ENCODE measurements at regions not wholly inside any gene's neighbourhood (a gene's known extent, or its start where the extent isn't known, plus 50 kb on each side); places are given as distances from the start of the nearest gene placed in this dataset.

DNA sequence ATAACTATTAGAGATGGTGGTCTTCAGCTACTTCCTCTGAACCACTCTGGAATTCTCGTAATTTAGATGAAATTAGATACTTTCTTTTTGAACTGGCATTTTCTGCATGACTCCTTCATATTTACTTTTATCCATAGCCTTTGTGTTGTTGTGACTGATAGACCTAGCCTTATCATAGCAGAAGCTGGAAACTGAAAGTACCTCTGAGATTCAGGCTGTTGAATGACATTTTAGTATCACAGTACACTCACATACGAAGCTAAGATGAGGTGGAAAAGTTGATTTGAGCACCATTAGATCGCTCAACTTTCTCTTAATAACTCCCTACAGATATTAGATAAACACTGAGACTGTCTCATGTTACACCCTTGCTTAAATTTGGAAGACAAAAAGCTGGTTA lies 525.1 kb upstream of the FBXO33 start:
- no peak for DNase-seq
- Histone ChIP-seq H3K27ac (ENCODE audit: low read depth in 2 of 2, low read length in 1 of 2) (no peak overlapping the region), H4K20me1 (ENCODE audit: insufficient read depth) (no peaks in the 10 kb centered on the region), H3K9ac (no peak overlapping the region), H3K36me3 (replicated peaks in 1 of 2; ENCODE audit: control insufficient read depth in 1 of 2, insufficient read depth in 2 of 2, low read length in 1 of 2) (no peaks in the 10 kb centered on the region), H2AFZ (ENCODE audit: low read depth) (no peak overlapping the region), H3F3A (replicated peaks; ENCODE audit: insufficient read depth) (no peaks in the 10 kb centered on the region), H3K9me2 (no peaks in the 10 kb centered on the region), H3K9me3 (no peaks in the 10 kb centered on the region), H3K4me3 (ENCODE audit: low read depth in 2 of 2, low read length in 1 of 2) (no peak overlapping the region), H3K4me1 (ENCODE audit: control insufficient read depth in 1 of 2, insufficient read depth in 2 of 2, low read depth in 1 of 2, low read length in 1 of 2) (no peaks in the 10 kb centered on the region), H3K27me3 (ENCODE audit: insufficient read depth) (no peaks in the 10 kb centered on the region), H3K79me2 (ENCODE audit: insufficient read depth) (no peaks in the 10 kb centered on the region), H3K4me2 (no peak overlapping the region)
- WGBS (ENCODE audit: low lambda C conversion rate), result 0% methylated on average over 3 of the region's 3 CpGs
- POLR2A ChIA-PET, result no interaction called here
- TF ChIP-seq, protein P1, sequence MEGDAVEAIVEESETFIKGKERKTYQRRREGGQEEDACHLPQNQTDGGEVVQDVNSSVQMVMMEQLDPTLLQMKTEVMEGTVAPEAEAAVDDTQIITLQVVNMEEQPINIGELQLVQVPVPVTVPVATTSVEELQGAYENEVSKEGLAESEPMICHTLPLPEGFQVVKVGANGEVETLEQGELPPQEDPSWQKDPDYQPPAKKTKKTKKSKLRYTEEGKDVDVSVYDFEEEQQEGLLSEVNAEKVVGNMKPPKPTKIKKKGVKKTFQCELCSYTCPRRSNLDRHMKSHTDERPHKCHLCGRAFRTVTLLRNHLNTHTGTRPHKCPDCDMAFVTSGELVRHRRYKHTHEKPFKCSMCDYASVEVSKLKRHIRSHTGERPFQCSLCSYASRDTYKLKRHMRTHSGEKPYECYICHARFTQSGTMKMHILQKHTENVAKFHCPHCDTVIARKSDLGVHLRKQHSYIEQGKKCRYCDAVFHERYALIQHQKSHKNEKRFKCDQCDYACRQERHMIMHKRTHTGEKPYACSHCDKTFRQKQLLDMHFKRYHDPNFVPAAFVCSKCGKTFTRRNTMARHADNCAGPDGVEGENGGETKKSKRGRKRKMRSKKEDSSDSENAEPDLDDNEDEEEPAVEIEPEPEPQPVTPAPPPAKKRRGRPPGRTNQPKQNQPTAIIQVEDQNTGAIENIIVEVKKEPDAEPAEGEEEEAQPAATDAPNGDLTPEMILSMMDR (IDR thresholded peaks at IDR 0.05), result no peak
- TF ChIP-seq RAD21 (IDR thresholded peaks at IDR 0.05; ENCODE audit: low read length) (no peak), FOXM1 (IDR thresholded peaks at IDR 0.05; ENCODE audit: low read depth) (no peak), YY1 (IDR thresholded peaks at IDR 0.05; ENCODE audit: low read depth) (no peak), SMC3 (IDR thresholded peaks at IDR 0.05; ENCODE audit: low read depth, low read length) (no peak), RXRA (IDR thresholded peaks at IDR 0.05; ENCODE audit: borderline replicate concordance, low read depth) (no peak)
- CTCF ChIA-PET, result no interaction called here

DNA sequence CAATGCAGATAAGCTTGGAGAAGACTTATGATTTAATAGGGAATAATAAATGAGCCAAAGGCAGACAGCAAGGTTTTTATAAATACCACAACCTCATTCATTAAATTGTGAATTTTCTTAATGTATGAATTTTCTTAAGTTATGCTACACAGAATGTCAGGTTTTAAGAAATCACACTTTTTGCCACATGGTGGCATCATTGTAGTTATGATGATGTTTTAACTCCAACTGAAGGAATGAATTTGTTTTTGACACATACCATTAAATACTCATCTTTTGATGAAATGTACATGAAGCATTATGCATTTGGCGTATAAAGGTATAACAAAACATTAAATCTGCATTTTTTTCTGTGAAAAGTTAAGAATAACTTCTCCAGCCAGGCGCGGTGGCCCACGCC lies 524.1 kb upstream of the FBXO33 start:
- Histone ChIP-seq H3K27me3 (ENCODE audit: insufficient read depth) (no peaks in the 10 kb centered on the region), H3K4me3 (ENCODE audit: low read depth in 2 of 2, low read length in 1 of 2) (no peak overlapping the region), H3K36me3 (replicated peaks in 1 of 2; ENCODE audit: control insufficient read depth in 1 of 2, insufficient read depth in 2 of 2, low read length in 1 of 2) (no peaks in the 10 kb centered on the region), H3K79me2 (ENCODE audit: insufficient read depth) (no peaks in the 10 kb centered on the region), H2AFZ (ENCODE audit: low read depth) (no peak overlapping the region), H3K27ac (ENCODE audit: low read depth in 2 of 2, low read length in 1 of 2) (no peak overlapping the region), H3K9me2 (no peaks in the 10 kb centered on the region), H3F3A (replicated peaks; ENCODE audit: insufficient read depth) (no peaks in the 10 kb centered on the region), H4K20me1 (ENCODE audit: insufficient read depth) (no peaks in the 10 kb centered on the region), H3K9ac (no peak overlapping the region), H3K9me3 (no peaks in the 10 kb centered on the region), H3K4me1 (ENCODE audit: control insufficient read depth in 1 of 2, insufficient read depth in 2 of 2, low read depth in 1 of 2, low read length in 1 of 2) (no peaks in the 10 kb centered on the region), H3K4me2 (no peak overlapping the region)
- WGBS (ENCODE audit: low lambda C conversion rate), result 49% methylated on average over 4 of the region's 4 CpGs
- ChIA-PET POLR2A (no interaction called here), CTCF (no interaction called here)
- no peak for DNase-seq
- TF ChIP-seq RFX5 (IDR thresholded peaks at IDR 0.05; ENCODE audit: low read length) (no peak), FOXM1 (IDR thresholded peaks at IDR 0.05; ENCODE audit: low read depth) (no peak), CHD2 (IDR thresholded peaks at IDR 0.05; ENCODE audit: low read length, partially characterized antibody) (no peak), MXI1 (IDR thresholded peaks at IDR 0.05; ENCODE audit: low read depth, low read length) (no peak), FOSL2 (IDR thresholded peaks at IDR 0.05; ENCODE audit: borderline replicate concordance, low read depth) (no peak), SMC3 (IDR thresholded peaks at IDR 0.05; ENCODE audit: low read depth, low read length) (no peak), NRF1 (IDR thresholded peaks at IDR 0.05; ENCODE audit: low read depth, low read length) (no peak), YY1 (IDR thresholded peaks at IDR 0.05; ENCODE audit: low read depth) (no peak), TCF12 (IDR thresholded peaks at IDR 0.05) (no peak), FOXJ3 (CRISPR knock-in tag; IDR thresholded peaks at IDR 0.05) (no peak), GATA2 (CRISPR knock-in tag; IDR thresholded peaks at IDR 0.05) (no peak), ELF1 (IDR thresholded peaks at IDR 0.05) (no peak), MEF2A (IDR thresholded peaks at IDR 0.05; ENCODE audit: borderline replicate concordance, low read depth) (no peak), TAF1 (IDR thresholded peaks at IDR 0.05; ENCODE audit: borderline replicate concordance, low read depth, low read length) (no peak)
- TF ChIP-seq, protein P1 (IDR thresholded peaks at IDR 0.05), result no peak
- TF ChIP-seq, protein P2, sequence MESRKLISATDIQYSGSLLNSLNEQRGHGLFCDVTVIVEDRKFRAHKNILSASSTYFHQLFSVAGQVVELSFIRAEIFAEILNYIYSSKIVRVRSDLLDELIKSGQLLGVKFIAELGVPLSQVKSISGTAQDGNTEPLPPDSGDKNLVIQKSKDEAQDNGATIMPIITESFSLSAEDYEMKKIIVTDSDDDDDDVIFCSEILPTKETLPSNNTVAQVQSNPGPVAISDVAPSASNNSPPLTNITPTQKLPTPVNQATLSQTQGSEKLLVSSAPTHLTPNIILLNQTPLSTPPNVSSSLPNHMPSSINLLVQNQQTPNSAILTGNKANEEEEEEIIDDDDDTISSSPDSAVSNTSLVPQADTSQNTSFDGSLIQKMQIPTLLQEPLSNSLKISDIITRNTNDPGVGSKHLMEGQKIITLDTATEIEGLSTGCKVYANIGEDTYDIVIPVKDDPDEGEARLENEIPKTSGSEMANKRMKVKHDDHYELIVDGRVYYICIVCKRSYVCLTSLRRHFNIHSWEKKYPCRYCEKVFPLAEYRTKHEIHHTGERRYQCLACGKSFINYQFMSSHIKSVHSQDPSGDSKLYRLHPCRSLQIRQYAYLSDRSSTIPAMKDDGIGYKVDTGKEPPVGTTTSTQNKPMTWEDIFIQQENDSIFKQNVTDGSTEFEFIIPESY (IDR thresholded peaks at IDR 0.05; ENCODE audit: borderline replicate concordance, low read depth), result no peak
- TF ChIP-seq, protein P3, sequence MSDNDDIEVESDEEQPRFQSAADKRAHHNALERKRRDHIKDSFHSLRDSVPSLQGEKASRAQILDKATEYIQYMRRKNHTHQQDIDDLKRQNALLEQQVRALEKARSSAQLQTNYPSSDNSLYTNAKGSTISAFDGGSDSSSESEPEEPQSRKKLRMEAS (IDR thresholded peaks at IDR 0.05; ENCODE audit: low read depth), result no peak
- TF ChIP-seq, protein P4, sequence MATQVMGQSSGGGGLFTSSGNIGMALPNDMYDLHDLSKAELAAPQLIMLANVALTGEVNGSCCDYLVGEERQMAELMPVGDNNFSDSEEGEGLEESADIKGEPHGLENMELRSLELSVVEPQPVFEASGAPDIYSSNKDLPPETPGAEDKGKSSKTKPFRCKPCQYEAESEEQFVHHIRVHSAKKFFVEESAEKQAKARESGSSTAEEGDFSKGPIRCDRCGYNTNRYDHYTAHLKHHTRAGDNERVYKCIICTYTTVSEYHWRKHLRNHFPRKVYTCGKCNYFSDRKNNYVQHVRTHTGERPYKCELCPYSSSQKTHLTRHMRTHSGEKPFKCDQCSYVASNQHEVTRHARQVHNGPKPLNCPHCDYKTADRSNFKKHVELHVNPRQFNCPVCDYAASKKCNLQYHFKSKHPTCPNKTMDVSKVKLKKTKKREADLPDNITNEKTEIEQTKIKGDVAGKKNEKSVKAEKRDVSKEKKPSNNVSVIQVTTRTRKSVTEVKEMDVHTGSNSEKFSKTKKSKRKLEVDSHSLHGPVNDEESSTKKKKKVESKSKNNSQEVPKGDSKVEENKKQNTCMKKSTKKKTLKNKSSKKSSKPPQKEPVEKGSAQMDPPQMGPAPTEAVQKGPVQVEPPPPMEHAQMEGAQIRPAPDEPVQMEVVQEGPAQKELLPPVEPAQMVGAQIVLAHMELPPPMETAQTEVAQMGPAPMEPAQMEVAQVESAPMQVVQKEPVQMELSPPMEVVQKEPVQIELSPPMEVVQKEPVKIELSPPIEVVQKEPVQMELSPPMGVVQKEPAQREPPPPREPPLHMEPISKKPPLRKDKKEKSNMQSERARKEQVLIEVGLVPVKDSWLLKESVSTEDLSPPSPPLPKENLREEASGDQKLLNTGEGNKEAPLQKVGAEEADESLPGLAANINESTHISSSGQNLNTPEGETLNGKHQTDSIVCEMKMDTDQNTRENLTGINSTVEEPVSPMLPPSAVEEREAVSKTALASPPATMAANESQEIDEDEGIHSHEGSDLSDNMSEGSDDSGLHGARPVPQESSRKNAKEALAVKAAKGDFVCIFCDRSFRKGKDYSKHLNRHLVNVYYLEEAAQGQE (IDR thresholded peaks at IDR 0.05; ENCODE audit: low read depth, low read length), result no peak
